HG03039 (cell line): ENCODE measurements at regions not wholly inside any gene's neighbourhood (a gene's known extent, or its start where the extent isn't known, plus 50 kb on each side); places are given as distances from the start of the nearest gene placed in this dataset.
"Not testable (repeated sequence)": the region's sequence is repeated elsewhere in the genome, so short reads cannot be mapped to it uniquely, and the experiment has no call there.

ENCODE experiments used
- ATAC-seq: cut with Tn5 transposase; IDR thresholded peaks from one replicate; pipeline ENCODE4 v1.9.1; 2021; ENCODE audit warnings: mild to moderate bottlenecking, moderate library complexity; ENCODE audit not compliant: unreplicated experiment

- not testable (repeated sequence) for ATAC-seq
These were observed 103.0 kb upstream of the FAM25C start for GRCh38 chr10:48102410-48103146.

- not testable (repeated sequence) for ATAC-seq
These were observed 99.3 kb upstream of the FAM25C start for GRCh38 chr10:48098854-48099253.

GRCh38 chr10:48090706-48091105, 91.1 kb upstream of the FAM25C start:
- not testable (repeated sequence) for ATAC-seq

- ATAC-seq: not testable (repeated sequence)
These were observed 88.5 kb upstream of the FAM25C start for GRCh38 chr10:48088087-48088486.

- ATAC-seq: not testable (repeated sequence)
These were observed 84.9 kb upstream of the FAM25C start for GRCh38 chr10:48084446-48084845.

- not testable (repeated sequence) for ATAC-seq
These were observed 71.6 kb upstream of the FAM25C start for GRCh38 chr10:48071228-48071627.

- ATAC-seq: peak; percentile 83
These were observed 64.5 kb upstream of the FAM25C start for GRCh38 chr10:48063944-48064625.

GRCh38 chr10:48055395-48055794, 55.8 kb upstream of the FAM25C start:
- ATAC-seq: not testable (repeated sequence)
